ENCODE measurements at regions not wholly inside any gene's neighbourhood (a gene's known extent, or its start where the extent isn't known, plus 50 kb on each side); places are given as distances from the start of the nearest gene placed in this dataset.

GRCh38 chr6:48818052-48818412 is 645.0 kb downstream of the MMUT start:
- Mint-ChIP-seq H3K27ac (no peak overlapping the region), H3K4me3 (no peak overlapping the region), H3K9me3 (peaks cover 11 to 12% of the 10 kb centered on the region in 2 donors), H3K27me3 (ENCODE audit: low read depth in 2 of 2) (no peaks in the 10 kb centered on the region), H3K36me3 (peaks cover 12% of the 10 kb centered on the region), H3K4me1 (no peaks in the 10 kb centered on the region)
- DNase-seq = no peak
- H3K9me3 ChIP-seq (ENCODE audit: control insufficient read depth, insufficient read depth, low read length) = no peaks in the 10 kb centered on the region
- H3K36me3 ChIP-seq (ENCODE audit: control insufficient read depth, insufficient read depth, low read length) = no peaks in the 10 kb centered on the region
- intact Hi-C loops (cut with micrococcal nuclease) = no loop called here
- no peak for ATAC-seq
- TF ChIP-seq CTCF (IDR thresholded peaks at IDR 0.05) = no peak
- no peak overlapping the region for H3K4me3 ChIP-seq (ENCODE audit: low read length)
- H3K27me3 ChIP-seq (ENCODE audit: control insufficient read depth, insufficient read depth, low read length) = no peaks in the 10 kb centered on the region
- no peaks in the 10 kb centered on the region for H3K4me1 ChIP-seq (ENCODE audit: control insufficient read depth, insufficient read depth, low read length)
- H3K27ac ChIP-seq (ENCODE audit: low read length) = no peak overlapping the region

GRCh38 chr6:48817333-48818051 is 645.6 kb downstream of the MMUT start:
- Histone ChIP-seq H3K4me1 (ENCODE audit: control insufficient read depth, insufficient read depth, low read length) (no peaks in the 10 kb centered on the region), H3K27ac (ENCODE audit: low read length) (no peak overlapping the region), H3K4me3 (ENCODE audit: low read length) (no peak overlapping the region), H3K36me3 (ENCODE audit: control insufficient read depth, insufficient read depth, low read length) (no peaks in the 10 kb centered on the region), H3K27me3 (ENCODE audit: control insufficient read depth, insufficient read depth, low read length) (no peaks in the 10 kb centered on the region), H3K9me3 (ENCODE audit: control insufficient read depth, insufficient read depth, low read length) (no peaks in the 10 kb centered on the region)
- no peak overlapping the region for H3K4me3 Mint-ChIP-seq
- DNase-seq (no peak), ATAC-seq (no peak)
- H3K27me3 Mint-ChIP-seq (ENCODE audit: low read depth in 2 of 2) = no peaks in the 10 kb centered on the region
- peaks cover 11 to 12% of the 10 kb centered on the region in 2 donors for H3K9me3 Mint-ChIP-seq
- 70% methylated on average over 2 of the region's 4 CpGs for WGBS (ENCODE audit: insufficient coverage)
- no peak for TF ChIP-seq CTCF (IDR thresholded peaks at IDR 0.05)
- no peaks in the 10 kb centered on the region for H3K4me1 Mint-ChIP-seq
- no peak overlapping the region for H3K27ac Mint-ChIP-seq
- peaks cover 12% of the 10 kb centered on the region for H3K36me3 Mint-ChIP-seq
- intact Hi-C loops (cut with micrococcal nuclease) = no loop called here

GRCh38 chr6:48814957-48815356 is 648.1 kb downstream of the MMUT start:
- no peaks in the 10 kb centered on the region for H3K4me1 Mint-ChIP-seq
- H3K27me3 Mint-ChIP-seq (ENCODE audit: low read depth in 2 of 2) = no peaks in the 10 kb centered on the region
- peaks cover 10 to 12% of the 10 kb centered on the region in 2 donors for H3K9me3 Mint-ChIP-seq
- TF ChIP-seq CTCF (IDR thresholded peaks at IDR 0.05) = no peak
- Histone ChIP-seq H3K9me3 (ENCODE audit: control insufficient read depth, insufficient read depth, low read length) (no peaks in the 10 kb centered on the region), H3K4me3 (ENCODE audit: low read length) (no peak overlapping the region), H3K36me3 (ENCODE audit: control insufficient read depth, insufficient read depth, low read length) (no peaks in the 10 kb centered on the region), H3K4me1 (ENCODE audit: control insufficient read depth, insufficient read depth, low read length) (no peaks in the 10 kb centered on the region), H3K27me3 (ENCODE audit: control insufficient read depth, insufficient read depth, low read length) (no peaks in the 10 kb centered on the region), H3K27ac (ENCODE audit: low read length) (no peak overlapping the region)
- intact Hi-C loops (cut with micrococcal nuclease) = no loop called here
- no peak for DNase-seq
- H3K4me3 Mint-ChIP-seq = no peak overlapping the region
- no peak for ATAC-seq
- peaks cover 12% of the 10 kb centered on the region for H3K36me3 Mint-ChIP-seq
- H3K27ac Mint-ChIP-seq = no peak overlapping the region

GRCh38 chr6:48813836-48814235 is 649.2 kb downstream of the MMUT start:
- Histone ChIP-seq H3K27ac (ENCODE audit: low read length) (no peak overlapping the region), H3K4me3 (ENCODE audit: low read length) (no peak overlapping the region), H3K9me3 (ENCODE audit: control insufficient read depth, insufficient read depth, low read length) (no peaks in the 10 kb centered on the region), H3K4me1 (ENCODE audit: control insufficient read depth, insufficient read depth, low read length) (no peaks in the 10 kb centered on the region), H3K36me3 (ENCODE audit: control insufficient read depth, insufficient read depth, low read length) (no peaks in the 10 kb centered on the region), H3K27me3 (ENCODE audit: control insufficient read depth, insufficient read depth, low read length) (no peaks in the 10 kb centered on the region)
- no peak overlapping the region for H3K27ac Mint-ChIP-seq
- peaks cover 8 to 10% of the 10 kb centered on the region in 2 donors for H3K9me3 Mint-ChIP-seq
- DNase-seq = no peak
- no peaks in the 10 kb centered on the region for H3K4me1 Mint-ChIP-seq
- WGBS (ENCODE audit: insufficient coverage) = 45% methylated on average over 3 of the region's 3 CpGs
- no peak for ATAC-seq
- intact Hi-C loops (cut with micrococcal nuclease) = no loop called here
- no peak overlapping the region for H3K4me3 Mint-ChIP-seq
- TF ChIP-seq CTCF (IDR thresholded peaks at IDR 0.05) = no peak
- no peaks in the 10 kb centered on the region for H3K27me3 Mint-ChIP-seq (ENCODE audit: low read depth in 2 of 2)
- peaks cover 12% of the 10 kb centered on the region for H3K36me3 Mint-ChIP-seq

All from natural killer cell (primary cell).